ENCODE measurements at regions not wholly inside any gene's neighbourhood (a gene's known extent, or its start where the extent isn't known, plus 50 kb on each side); places are given as distances from the start of the nearest gene placed in this dataset.

GRCh38 chr1:87523466-87523865, 194.8 kb downstream of the LMO4 start:
- TF ChIP-seq POLR2A (IDR thresholded peaks at IDR 0.05), result no peak
- no peak for TF ChIP-seq POLR2AphosphoS5 (IDR thresholded peaks at IDR 0.05)
